HAP-1 (cell line): ENCODE measurements at regions not wholly inside any gene's neighbourhood (a gene's known extent, or its start where the extent isn't known, plus 50 kb on each side); places are given as distances from the start of the nearest gene placed in this dataset.
A peak's percentile ranks its signal among the peaks of the same experiment; 100 is the strongest.

ENCODE experiments used
- DNase-seq, 2 experiments: peaks; one replicate each; pipeline ENCODE4 v3.0.0-alpha.2; 2016 to 2020; ENCODE audit warnings: low spot score in 2 of 2
- H3K27me3 ChIP-seq: fragments of 250-450 bp; sonication (Bioruptor Pico); 2 replicates; pipeline ENCODE4 v1.5.1; 2020; ENCODE audit warnings: low read depth, mild to moderate bottlenecking, moderate library complexity
- H3K36me3 ChIP-seq: fragments of 250-450 bp; sonication (Bioruptor Pico); replicated peaks from 2 replicates; pipeline ENCODE4 v1.5.1; 2020; ENCODE audit warnings: mild to moderate bottlenecking
- H3K4me1 ChIP-seq: fragments of 250-450 bp; sonication (Bioruptor Pico); 2 replicates; pipeline ENCODE4 v1.5.1; 2020; ENCODE audit warnings: mild to moderate bottlenecking
- H3K4me3 ChIP-seq: fragments of 250-450 bp; sonication (Bioruptor Pico); 2 replicates; pipeline ENCODE4 v1.5.1; 2020; ENCODE audit warnings: mild to moderate bottlenecking, moderate library complexity
- H3K9me3 ChIP-seq: fragments of 250-450 bp; sonication (Bioruptor Pico); 2 replicates; pipeline ENCODE4 v1.5.1; 2020; ENCODE audit warnings: mild to moderate bottlenecking, moderate library complexity
- in situ Hi-C: fragments of 300-500 bp; cut with MboI; formaldehyde crosslinking; loops from 3 replicates; pipeline ENCODE4 v1.14.3; 2020; ENCODE audit warnings: low sequenced_read_pairs, inconsistent platforms, mixed read lengths

DNA sequence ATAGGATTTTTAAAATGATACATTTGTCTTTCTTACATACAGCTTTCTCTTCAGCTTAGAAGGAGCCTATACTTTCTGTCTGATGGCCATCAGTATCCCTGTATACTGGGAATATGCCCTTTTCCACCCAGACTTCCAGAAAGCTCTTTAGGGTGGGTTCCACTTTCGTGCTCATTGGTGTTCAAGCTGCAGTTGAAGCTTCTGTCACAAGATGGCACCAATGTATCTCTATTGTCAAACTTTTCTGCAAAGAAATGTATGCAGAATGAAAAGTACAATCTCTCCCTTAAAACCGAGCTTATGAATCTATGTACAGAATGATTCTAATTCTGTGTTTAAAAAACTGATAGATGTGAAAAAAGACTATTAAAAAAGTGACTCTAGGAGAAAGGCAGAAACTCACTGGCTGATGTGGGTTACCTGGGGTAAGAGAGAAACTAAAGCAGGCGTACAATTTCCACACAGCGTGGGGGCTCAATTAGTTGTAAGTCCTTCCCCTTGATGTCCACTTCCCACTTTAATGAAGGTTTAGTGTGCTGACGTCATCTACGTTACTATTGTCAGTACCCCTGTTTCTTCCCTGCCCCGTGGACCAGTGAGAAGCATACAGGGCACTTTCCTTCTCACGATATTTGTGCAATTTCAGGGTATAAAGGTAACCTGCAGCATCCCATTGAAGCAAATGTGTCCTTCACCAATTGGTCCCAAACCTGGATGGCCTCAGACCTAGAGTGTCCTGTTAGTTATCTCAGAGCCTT lies 57.3 kb upstream of the TCEAL2 start:
- H3K4me3 ChIP-seq: no peak overlapping the region
- no peaks in the 10 kb centered on the region for H3K36me3 ChIP-seq
- no peaks in the 10 kb centered on the region; the same call in 1 of the 2 replicates for H3K9me3 ChIP-seq
- in situ Hi-C loops: no loop called here
- H3K27me3 ChIP-seq: no peaks in the 10 kb centered on the region
- peak; percentile 3 to 48 for DNase-seq
- no peaks in the 10 kb centered on the region for H3K4me1 ChIP-seq

DNA sequence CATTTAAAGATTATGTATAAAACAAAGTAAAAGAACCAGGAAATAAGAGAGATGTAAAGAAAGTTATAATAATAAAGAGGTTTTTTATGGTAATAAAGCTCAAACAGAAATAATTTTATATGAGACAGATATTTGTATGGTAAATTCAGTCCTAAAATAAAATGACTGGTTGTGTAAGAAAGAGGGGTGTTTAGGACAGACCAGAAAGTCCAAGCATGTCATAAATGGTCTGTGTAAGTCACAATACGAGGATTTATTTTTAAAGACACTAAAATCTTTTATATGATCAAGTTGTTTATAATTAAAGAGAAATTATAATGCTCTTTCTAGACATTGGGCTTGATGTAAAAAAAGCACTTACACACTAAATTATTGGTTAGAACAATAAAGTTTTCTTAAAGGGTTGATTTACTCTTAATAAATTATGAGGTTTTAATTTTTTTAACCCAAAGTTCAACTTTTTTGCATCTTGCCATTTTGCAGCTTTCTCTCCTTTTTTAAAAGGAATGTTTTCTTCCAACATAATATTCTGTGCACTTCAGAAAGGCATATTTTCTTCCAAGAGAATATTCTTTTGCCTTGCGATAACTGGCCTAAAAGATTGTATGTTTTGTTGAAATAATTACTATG lies 61.9 kb upstream of the TCEAL2 start:
- in situ Hi-C loops: no loop called here
- Histone ChIP-seq H3K27me3 (no peaks in the 10 kb centered on the region), H3K4me1 (no peaks in the 10 kb centered on the region), H3K9me3 (no peaks in the 10 kb centered on the region; the same call in 1 of the 2 replicates), H3K36me3 (no peaks in the 10 kb centered on the region), H3K4me3 (no peak overlapping the region)
- DNase-seq: no peak

DNA sequence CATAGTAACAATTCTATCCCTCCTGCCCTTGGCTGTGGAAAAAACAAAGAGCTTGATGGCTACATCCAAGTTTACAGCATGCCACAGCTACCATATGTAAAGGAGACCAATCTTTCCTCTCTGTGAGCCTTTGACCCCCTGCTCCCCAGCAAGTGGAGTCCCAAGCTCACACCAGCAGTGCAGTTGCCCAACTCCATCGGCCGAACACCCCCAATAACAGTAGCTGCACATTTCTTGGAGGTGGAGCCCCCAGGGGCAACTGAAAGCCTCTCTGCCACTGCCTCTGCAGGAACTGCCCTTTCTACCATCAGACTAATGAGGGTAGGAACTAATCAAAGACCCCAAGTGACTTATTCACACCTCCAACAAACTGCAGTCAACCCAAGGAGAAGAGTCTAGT lies 81.0 kb upstream of the TCEAL2 start:
- H3K36me3 ChIP-seq: no peaks in the 10 kb centered on the region
- in situ Hi-C loops: no loop called here
- H3K9me3 ChIP-seq: no peaks in the 10 kb centered on the region

DNA sequence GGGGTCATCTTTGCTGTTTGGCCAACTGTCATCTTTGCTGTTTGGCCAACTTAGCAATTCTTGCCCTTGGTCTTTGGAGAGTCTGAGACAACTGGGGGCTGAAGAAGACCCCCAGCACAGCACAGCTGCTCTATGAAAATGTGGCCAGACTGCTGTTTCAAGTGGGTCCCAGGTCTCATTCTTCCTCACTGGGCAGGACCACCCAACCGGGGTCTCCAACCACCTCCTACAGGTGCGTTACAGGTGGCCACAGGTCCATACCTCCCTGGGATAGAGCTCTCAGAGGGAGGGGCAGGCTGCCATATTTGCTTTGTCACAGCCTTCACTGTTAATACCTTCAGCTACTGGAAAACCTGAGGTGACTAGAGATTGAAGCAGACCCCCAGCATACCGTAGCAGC lies 82.1 kb upstream of the TCEAL2 start:
- Histone ChIP-seq H3K4me3 (no peak overlapping the region), H3K36me3 (no peaks in the 10 kb centered on the region), H3K27me3 (no peaks in the 10 kb centered on the region), H3K9me3 (no peaks in the 10 kb centered on the region), H3K4me1 (no peaks in the 10 kb centered on the region)
- no peak for DNase-seq
- in situ Hi-C loops: no loop called here

More for the DNA sequence above, 81.0 kb upstream of the TCEAL2 start:
- DNase-seq: no peak
- Histone ChIP-seq H3K4me1 (no peaks in the 10 kb centered on the region), H3K27me3 (no peaks in the 10 kb centered on the region), H3K4me3 (no peak overlapping the region)

DNA sequence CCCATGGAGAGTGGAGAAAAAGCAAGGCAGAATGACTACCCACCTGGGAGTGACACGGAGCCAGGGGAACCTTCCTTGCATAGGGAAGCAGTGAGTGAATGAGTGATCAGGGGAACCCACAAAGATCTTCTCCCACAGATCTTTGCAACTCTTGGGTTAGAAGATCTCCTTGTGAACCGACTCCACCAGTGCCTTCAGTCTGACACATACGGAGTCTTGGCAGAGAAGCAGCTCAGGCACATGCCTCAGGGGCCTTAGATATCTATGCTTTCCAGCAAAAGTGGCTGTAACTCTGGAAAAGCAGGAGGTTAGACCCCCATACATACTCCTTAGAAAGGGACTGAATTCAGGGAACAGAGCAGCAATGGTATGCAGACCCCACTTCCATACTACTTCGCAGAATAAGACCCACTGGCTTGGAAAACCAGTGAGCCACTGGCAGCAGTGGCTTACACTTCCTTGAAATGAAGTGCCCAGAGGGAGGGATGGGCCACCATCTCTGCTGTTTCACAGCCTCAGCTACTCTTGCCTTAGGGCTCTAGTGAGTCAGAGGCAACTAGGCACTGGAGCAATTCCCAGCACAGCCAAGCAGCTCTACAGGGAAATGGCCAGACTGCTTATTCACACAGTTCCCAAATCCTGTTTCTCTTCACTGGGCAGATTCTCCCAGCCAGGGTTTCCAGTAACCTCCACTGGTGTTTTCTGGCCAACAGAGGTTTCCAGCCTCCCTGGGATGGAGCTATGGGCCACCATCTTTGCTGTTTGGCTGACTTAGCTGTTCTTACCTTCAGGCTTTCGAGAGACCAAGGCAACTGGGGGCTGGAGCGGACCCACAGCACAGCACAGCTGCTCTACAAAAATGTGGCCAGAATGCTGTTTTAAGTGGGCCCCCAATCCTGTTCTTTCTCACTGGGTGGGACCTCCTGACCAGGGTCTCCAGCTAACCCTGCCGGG lies 82.8 kb upstream of the TCEAL2 start:
- Histone ChIP-seq H3K36me3 (no peaks in the 10 kb centered on the region), H3K9me3 (no peaks in the 10 kb centered on the region), H3K27me3 (no peaks in the 10 kb centered on the region), H3K4me3 (no peak overlapping the region), H3K4me1 (no peaks in the 10 kb centered on the region)
- DNase-seq: no peak
- in situ Hi-C loops: no loop called here

DNA sequence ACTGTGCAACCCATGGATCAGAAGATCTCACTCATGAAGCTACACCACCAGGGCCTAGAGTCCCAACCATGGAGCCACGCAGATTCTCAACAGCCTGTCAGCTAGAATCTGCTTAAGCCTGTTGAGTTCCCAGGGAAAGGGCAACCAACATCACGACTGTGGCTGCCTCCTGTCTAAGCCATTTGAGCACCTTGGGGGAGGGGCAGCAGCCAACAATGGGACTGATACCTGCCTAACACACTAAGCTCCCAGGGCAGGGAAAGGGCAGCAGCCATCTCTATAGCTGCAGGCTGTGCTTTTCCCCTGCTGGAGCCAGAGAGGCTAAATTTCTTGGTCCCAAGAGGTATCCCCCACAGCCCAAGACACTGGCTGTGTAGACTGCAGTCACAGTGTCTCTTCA lies 96.5 kb upstream of the TCEAL2 start:
- Histone ChIP-seq H3K27me3 (no peaks in the 10 kb centered on the region), H3K9me3 (no peaks in the 10 kb centered on the region), H3K36me3 (no peaks in the 10 kb centered on the region), H3K4me3 (no peak overlapping the region), H3K4me1 (no peaks in the 10 kb centered on the region)
- DNase-seq: no peak
- in situ Hi-C loops: no loop called here

DNA sequence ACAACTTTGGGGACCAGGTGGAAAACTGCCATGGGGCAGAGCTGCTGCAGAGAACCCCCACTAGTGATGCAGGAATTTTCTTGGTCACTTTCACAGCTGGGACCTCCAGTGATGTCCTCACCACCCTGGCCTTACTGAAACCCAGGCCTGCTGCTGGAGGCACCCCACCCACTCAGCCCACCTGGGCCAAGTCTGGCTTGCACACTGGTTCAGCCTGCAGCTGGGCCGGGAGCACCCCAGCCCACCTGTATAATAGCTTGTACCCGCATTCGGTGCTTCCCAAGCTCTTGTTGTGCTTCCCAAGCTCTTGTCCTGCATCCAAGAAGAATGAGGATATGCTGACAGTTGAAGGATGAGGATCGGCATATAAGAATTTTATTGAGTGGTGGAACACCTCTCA lies 86.4 kb upstream of the ZMAT1 start:
- Histone ChIP-seq H3K4me3 (no peak overlapping the region), H3K27me3 (no peaks in the 10 kb centered on the region), H3K9me3 (no peaks in the 10 kb centered on the region), H3K4me1 (no peaks in the 10 kb centered on the region), H3K36me3 (no peaks in the 10 kb centered on the region)
- DNase-seq: no peak
- in situ Hi-C loops: no loop called here

DNA sequence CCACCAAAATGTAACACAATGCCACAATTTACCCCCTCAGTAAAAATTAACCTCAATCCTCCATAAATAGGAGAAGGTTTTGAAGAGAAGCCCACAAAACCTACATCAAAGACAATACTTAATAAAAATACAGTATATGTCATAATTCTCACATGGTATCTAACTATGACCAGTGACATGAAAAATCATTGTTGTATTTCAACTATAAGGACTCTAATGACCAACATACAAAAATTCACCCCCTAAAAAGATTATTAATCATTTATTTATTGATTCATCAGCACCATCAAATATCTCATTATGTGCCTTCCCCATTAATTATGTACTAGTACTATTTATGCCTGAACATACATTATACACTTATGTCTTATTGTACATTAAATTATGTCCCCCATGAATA lies 77.1 kb upstream of the ZMAT1 start:
- H3K4me3 ChIP-seq: no peak overlapping the region
- DNase-seq: no peak
- in situ Hi-C loops: no loop called here
- H3K9me3 ChIP-seq: no peaks in the 10 kb centered on the region
- H3K36me3 ChIP-seq: no peaks in the 10 kb centered on the region
- H3K4me1 ChIP-seq: no peaks in the 10 kb centered on the region
- H3K27me3 ChIP-seq: no peaks in the 10 kb centered on the region

DNA sequence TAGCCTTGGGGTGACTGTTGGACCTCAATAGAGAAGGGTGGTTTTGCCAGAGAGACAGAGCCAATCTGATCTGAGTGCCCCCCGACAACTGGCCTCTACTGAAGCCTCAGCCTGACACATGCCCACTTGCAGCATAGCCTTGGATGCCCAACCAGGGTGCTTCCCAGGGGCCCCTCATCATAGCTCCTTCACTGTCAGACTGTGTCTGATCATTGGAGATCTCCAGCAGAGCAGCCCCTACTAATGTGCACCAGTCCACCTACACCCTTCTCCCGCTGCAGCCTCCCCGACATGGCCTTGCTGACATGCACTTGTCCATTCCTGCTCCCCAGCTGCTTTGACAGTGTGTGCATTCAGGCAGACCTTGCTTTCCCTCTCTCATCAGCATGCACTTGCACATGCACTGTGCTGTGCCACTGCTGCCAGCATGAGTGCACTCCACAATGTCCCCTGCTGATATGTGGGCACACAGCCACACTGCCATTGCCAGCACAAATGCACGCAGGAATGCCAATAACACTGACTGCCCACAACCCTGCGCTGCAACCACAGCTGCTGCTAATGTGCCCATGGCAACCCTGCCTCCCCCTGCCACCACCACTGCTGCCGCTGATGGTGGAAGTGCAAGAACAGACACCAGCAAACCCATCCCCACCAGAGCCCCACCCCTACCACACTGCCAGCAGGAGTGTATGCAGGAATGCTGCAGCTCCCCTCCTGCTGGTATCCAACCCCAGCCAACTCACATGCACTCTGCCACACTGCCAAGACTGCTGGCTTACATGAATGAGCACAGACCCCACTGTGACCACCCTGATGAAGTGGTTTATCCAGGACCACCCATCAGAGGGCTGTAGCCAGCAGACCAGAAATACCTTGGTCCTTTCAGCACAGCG lies 68.1 kb upstream of the ZMAT1 start:
- H3K27me3 ChIP-seq: no peaks in the 10 kb centered on the region
- no peak overlapping the region for H3K4me3 ChIP-seq
- no peaks in the 10 kb centered on the region for H3K4me1 ChIP-seq
- in situ Hi-C loops: no loop called here
- H3K36me3 ChIP-seq: no peaks in the 10 kb centered on the region
- no peaks in the 10 kb centered on the region for H3K9me3 ChIP-seq
- no peak for DNase-seq

DNA sequence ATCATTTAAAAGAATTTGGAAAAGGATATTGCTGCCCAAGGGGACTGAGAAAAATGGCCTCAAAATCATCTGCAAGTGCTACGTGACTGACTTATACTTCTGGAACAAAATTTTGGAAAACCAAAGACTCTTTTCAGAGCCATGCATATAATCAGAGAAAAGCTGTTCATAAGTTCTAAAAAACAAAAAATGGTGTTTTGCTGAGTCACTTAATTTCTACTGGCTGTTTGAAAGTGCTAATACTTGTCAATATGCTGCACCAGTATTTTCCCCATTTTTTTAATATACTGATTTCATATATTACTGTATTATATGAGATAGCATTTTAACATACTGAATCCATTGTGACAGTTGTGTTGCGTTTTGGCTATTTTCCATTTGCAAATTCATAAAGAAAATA lies 61.5 kb upstream of the ZMAT1 start:
- Histone ChIP-seq H3K36me3 (no peaks in the 10 kb centered on the region), H3K9me3 (no peaks in the 10 kb centered on the region), H3K4me3 (no peak overlapping the region), H3K4me1 (no peaks in the 10 kb centered on the region), H3K27me3 (no peaks in the 10 kb centered on the region)
- DNase-seq: no peak
- in situ Hi-C loops: no loop called here

DNA sequence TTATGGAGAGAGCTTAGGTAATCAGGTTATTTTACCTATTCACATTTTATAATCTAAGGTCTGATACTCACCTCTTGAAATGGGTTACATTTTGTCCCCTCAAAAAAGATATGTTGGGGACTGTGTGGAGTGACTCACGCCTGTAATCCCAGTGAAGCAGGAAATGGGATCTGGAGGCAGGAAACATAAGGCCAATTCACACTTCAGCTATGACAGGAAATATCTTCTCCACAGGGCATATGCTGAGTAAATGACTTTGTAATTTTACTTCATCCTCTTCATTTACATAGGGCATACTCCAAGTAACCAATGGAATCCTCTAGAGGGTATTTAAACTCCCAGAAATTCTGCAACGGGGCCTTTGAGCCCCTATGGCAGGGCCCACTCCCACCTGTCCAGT lies 54.8 kb upstream of the ZMAT1 start:
- H3K4me3 ChIP-seq: no peak overlapping the region
- H3K27me3 ChIP-seq: no peaks in the 10 kb centered on the region
- no peaks in the 10 kb centered on the region for H3K4me1 ChIP-seq
- no peaks in the 10 kb centered on the region for H3K36me3 ChIP-seq
- in situ Hi-C loops: no loop called here
- DNase-seq: no peak
- H3K9me3 ChIP-seq: no peaks in the 10 kb centered on the region
